ENCODE measurements at regions not wholly inside any gene's neighbourhood (a gene's known extent, or its start where the extent isn't known, plus 50 kb on each side); places are given as distances from the start of the nearest gene placed in this dataset.

DNA sequence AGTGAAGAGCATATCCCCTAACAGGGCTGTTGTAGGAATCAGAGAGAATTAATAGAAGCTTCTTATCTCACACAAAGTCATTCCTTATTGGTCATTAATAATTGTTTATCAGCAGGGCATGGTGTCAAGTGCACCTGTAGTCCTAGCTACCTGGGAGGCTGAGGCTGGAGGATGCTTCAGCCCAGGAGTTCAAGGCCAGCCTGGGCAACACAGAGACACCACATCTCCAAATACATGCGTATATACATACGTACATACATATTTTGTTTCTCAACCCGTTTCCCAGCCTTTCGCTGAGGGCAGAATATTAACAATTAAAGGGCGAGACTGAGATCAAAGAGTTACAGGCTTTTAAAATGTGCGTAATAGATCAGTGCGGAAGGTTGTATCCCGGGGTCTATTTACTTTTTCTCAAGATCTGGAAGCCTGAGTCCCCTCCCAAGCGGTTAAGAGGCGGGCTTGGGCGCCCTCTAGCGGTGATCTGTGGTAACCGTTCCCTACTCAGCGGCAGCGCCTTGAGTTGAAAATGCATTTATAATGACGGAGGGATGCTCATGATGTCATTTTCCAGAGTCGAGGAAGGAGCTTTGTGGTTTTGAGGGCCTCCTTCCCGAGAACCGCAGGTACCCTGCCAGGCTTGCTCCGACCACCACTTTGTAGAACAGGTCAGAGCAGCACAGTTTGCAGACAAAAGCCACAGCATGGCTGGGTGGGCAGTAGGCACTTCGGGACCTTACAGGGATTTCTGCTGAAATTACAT, 169.6 kb upstream of the GPR12 start:
- peak; percentile 83 for DNase-seq

DNA sequence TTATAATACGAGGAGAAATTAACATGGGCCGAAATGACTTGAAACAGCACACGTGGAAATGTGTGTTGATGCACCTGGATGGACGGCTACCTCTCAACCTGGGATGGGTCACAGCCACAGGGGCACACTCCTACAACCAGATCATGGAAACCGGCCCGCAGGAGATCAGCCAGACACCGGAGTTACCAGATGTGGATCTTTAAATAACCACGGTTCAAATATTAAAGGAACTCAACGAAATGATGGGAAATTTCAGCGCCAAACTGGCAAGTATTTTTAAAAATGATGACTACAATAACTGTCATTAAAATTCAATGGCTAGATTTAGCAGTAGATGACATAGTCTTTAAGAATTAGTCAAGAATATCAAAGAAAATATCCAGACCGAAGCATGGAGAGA, 166.9 kb upstream of the GPR12 start:
- DNase-seq, result no peak

DNA sequence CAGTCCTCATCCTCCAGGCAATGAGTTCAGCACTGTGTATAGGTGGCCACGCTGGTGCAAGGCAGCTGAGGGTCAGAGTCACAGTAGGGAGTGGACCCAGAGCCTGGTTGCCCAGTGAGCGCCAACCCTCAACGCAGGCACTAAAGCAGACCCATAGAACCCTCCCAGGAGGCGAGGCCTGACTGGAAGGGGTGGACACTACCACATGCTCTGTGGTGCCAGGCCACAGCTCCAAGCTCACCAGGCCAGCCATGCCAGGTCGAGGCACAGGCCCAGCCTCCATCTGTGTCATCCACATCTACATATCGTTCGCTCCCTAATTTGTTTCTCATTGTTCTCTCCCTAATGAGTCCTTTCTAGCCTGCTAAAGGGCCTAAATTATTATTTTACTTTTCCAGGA, 165.8 kb upstream of the GPR12 start:
- DNase-seq, result no peak

DNA sequence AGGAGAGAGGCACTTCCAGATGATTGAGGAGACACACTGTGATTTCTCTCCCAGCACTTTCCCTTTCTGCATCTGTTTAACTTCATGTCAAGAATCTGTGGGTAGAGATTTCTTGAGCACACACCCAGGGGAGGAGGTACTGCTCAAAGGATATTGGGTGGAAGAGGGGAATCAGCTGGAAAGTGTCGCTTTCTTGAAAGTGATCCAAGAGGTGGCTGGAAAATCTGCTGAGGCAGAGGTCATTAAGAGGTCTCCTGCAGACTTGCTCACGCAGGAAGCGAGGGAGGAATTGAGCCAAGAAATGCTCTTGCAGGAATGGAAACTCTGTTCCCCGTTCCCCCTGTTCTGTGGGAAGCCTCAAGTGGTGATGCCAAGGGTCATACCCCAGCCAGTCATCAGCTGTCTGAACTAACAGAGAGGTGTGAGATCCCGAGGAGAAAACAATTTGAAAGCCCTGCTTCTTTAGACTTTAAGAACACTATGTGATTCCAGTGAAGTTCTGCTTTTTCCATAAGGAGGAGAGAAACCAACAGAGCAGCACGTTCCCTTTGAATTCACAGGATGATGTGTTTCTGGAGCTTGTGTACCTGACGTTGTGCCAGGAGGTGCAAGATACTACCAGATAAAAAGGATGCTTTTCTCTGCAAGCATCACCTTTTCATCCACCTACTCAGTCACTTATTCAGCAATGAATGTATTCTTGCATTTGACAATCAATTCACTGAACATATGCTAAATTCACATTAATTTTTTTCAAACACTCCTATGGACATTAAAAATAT, 163.4 kb upstream of the GPR12 start:
- no peak for DNase-seq

DNA sequence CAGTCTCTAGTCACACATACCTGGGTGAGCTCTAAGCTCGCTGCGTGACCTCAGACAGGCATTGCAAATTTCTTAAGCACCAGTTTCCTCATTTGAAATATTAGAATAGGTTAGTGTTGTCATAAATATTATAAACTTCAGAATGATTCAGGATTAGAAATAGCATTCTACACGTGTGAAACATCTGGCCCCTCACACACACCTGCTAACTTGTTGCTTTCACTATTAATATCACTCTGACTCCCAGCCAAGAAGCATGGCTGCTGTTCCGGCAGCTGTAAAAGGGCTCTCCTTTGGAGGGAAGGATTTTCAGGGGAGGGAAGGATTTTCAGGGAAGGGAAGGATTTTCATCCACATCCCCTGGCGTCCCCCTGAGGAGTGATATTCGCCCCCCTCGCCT, 161.3 kb upstream of the GPR12 start:
- no peak for DNase-seq

DNA sequence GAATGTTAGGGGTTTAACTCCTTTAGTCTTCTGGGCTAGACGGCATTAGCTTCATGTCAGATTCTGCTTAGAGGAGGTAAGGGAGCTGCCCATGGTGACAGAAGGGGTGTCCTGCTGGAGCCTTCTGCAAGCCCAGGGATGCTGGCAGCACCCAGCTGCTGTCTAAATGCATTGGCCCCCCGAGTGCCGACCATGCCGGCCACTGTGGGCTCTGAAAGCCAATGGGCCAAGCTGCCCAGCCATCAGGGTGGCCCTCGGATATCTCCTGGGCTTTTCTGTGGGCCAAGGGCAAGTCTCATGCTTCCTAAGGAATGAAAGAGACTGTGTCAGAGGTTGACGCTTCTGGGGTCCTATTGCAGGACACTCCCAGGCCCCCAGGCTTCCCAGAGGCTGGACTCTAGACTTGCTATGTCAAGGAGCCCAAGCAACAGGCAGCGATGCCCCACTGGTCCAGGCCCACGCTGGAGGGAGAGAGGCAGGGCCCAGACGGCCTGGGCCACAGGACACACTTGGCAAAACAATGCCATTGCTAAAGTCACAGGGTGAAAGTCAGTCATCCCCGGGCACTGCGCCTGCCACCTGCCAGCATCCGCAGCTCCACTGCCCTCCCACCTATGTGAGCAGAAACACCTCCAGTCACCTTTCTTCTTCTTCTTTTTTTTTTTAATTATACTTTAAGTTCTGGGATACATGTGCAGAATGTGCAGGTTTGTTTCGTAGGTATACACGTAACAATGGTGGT, 160.2 kb upstream of the GPR12 start:
- DNase-seq, result no peak

DNA sequence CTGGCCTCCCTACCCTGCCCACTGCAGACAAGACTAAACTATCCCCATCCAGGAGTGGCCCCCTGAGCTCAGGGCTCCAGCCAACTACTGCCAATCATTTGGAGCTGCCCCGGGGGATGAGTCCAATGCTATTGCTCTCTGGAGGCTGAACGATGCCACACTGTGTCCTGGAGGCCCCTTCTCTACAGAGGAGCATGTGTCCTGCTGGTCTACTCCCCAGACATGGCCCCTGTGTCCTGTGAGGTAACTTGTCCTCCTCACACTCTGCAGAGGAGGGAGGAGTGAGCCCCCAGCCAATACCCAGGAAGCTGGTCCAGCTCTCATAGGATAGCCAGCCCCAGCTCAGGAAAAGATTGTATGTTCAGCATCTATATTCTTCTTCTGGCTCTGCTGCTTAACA, 159.1 kb upstream of the GPR12 start:
- DNase-seq, result no peak

DNA sequence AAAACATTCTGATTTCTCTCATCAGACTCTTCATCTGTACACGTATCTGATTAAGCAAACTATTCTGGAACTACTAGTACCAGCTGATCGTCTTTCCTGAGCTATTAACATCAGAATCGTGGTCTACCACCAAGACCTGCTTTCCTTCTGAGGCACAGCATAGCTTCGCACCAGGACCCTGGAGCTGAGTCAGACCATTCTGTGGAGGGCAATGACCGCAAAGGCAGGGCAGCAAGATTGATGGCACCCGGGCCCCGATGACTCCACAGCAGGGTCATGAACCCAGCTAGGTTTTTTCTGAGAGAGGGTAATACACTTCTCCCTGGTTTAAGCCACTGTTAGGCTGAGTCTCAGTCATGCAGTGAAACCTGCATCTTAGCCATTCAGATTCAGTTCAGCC, 158.7 kb upstream of the GPR12 start:
- no peak for DNase-seq

DNA sequence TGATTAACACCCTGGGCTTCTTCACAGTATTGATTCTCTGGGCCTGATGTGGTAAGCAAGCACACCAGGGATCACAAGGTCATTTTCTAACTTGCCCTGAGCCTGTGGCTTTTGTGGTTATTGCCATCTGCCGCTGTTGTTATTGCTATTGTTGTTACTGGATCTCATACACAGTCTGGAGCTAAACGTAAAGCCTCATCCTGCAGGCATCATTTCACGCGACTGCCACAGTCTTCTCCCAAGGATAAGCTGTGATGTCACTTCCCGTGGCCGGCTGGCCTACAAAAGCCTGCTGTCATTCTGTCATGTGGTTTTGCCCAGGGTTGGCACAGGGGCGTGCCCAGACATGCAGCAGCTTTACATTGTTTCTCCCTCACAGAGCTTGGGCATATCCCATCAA, 154.0 kb upstream of the GPR12 start:
- peak; percentile 6 for DNase-seq

DNA sequence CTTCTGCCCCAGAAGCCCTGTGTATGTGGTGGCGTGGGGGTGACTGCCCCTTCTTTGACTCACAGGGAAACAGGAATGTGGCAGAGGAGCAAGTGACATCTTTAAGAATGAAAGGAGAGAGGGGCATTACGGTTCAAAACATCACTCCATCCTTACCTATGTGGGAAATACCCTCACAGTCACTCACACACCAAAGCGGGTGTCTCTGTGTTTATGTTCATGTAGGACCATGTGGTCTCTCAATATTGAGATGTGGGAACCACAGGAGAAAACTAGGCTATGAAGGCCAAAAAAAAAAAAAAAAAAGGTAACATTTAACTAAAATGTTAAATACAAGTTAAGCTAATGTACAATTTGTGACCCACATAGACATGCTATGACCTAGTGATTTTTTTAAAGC, 153.6 kb upstream of the GPR12 start:
- DNase-seq, result no peak

DNA sequence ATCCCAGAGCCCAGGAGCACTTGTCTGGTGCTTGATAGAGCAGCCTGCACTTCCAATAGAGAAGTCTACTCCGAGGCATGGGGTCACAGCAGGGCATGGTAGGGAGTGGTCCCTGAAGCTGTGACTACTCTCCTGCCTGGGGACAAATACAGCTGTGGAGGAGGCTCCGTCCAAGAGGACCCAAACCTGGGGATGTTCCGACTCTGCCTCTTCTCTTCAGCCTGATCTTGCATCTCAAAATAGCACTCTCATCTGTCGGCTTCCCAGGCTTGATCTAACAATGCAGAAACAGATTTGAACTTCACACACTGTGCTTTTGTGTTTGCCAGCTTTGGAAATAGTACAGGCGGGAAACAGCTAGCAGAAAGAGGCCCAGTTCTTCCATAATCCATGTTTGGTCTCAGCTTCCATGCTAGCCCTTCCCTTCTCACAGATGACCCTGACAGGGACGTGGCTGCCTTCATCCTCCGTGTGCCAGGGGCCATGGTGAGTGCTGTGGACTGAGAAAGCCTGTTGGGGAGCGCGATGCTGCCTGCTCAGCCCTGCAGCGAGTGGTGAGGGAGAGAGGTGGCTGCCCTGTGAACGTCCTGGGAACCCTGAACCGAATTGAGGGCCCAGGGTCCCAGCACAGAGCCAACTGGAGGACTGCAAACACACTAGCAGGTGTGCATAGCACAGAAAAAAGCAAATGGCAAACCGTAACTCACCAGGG, 150.3 kb upstream of the GPR12 start:
- no peak for DNase-seq

DNA sequence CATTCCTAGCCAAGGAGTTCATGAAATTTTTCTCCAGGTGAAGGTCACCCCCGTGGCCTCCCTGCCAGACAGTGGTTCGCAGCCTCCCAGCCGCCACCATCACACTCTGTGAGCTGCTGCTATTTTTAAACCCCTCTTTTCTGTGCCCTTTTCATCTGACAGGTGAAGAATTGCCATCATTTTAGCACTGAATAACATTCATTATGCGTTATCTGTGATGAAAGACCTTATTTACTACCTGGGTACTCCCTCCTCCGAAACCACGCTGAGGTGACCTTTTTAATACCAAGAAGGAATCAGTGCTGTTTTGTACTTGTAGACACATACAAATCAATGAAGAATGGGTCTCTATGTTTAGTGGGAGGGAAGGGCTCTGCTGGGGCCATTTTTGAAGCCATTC, 148.9 kb upstream of the GPR12 start:
- DNase-seq, result no peak

DNA sequence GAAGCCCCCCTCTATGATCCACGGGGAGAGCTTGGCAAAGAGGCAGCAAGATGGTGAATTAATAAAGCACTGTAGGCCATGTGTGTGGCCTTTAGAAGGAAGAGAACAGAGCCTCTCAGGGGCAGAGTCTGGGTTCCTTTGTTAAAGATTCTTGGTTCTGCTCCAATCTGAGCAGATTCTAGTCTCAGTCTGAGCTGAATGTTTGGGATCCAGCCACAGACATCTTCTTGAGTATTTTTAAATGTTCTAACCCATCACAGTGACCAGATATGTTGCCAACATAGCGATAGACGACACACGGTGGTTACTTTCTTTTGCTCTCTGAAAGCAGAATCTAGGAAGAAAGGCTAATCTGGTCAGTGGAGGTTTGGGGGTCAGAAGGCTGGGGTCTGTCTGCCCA, 147.5 kb upstream of the GPR12 start:
- no peak for DNase-seq

DNA sequence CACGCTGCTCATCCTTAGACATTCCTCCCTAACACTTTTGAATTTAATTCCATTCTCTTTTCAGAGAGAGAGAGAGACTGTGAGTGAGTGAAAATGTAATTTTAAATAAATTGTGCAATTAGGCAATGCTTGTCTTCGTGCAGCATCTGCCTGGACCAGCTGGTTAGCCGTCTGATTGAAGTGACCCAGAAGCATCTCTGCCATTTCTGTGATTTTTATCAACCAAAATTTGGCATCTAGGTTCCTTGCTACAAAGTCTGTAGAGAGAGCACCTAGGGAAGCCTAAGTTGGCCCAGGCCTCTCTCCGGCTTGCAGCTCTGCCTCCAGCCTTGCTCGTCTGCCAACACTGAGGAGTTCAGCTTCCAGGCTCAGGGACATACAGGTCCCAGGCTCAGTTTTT, 138.6 kb upstream of the GPR12 start:
- no peak for DNase-seq

DNA sequence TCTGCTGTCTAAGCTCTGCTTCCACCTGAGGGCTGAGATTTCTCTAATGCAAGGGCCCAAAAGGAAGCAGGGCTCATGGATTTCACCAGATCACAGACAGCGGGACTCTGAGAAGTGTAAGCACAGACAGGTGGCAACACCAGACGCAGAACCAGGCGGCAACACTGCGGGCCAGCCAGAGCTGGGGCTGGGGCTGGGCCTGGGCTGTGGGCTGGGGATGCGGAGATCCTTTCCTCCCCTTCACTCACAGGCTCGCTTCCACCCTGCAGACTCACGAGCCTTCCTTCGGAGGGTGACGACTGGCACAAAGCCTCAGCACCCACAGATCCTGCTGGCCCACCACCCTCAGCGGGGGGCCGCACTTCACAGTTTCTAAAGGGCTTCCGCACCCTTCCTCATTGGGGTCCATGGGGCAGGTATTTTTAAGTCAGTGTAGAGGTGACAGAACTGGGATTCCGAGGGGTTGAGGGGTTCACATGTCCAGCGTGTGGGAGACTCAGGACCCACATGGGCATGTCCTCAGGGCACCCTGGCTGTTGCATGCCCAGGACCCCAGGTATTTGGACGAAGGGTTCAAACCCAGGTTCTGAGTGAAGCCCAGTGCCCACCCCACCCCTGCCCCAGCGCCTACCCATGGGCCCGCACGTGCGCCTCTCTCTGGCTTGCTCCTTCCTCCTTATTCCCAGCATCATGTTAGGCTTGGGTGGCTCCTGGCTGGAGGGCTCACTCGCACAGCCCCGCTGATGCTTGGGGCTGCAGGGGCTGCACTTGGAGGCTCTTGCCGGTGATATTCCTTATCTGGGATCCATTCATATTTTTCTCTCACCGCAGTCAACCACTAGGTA, 137.3 kb upstream of the GPR12 start:
- no peak for DNase-seq

DNA sequence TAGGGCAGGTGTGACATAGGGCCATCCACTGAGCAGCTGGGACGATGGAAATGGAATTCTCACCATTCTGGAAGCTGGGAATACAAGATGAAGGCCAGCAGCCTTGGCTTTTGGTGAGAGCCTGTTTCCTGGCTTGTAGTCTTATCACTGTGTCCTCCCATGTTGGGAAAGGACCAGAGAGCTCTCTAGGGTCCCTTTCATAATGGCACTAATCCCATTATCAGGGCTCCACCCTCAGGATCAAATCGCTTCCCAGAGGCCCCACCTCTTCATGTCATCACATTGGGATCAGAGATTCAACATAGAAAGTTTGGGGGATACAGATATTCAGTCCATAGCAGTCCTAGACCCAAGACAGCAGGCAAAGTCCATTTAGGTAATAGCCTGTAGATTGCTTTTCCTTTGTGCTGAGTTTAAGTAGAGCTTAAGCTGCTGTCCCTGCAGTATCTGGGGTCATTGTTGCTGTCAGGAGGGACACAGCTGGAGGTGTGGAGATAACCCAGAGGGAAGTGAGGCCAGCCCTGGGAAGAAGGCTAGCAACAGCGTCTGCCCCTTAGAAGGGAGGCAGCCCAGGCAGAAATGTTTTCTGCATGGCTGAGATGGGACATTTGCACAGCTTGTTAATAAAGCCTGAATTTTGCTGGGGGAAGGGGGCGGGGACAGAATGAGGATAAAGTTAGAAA, 136.5 kb upstream of the GPR12 start:
- DNase-seq, result no peak

DNA sequence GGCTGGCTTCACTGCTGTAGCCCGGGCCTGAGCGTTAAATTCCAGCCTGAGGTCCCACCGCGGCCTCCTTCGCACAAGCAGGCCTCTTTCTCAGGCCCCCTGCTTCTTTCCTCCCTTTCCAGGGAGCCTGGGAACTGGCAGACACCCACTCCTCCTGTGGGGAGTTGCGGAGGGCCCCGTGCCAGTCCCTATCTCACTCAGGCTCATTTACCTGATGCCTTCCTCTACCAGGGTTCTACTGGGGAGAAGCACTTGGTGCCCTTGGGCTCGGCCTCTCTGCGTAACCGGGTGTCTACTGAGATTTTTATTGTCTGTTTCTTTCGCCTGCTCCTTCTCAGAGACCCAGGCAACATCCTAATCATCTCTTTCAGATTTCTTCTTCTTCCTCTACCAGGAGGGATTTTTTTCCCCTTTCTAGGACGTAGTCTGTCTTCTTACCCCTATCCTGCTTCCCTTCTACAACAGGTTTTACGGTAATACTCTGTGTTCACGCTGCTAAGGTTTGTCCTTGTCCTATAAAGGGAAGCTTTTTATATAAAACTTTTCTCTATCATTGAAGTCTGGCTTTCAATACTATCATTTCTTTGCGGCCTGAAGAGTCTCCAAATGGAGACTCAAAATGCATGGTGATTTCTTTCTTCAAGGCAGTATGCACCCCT, 135.4 kb upstream of the GPR12 start:
- DNase-seq, result no peak

DNA sequence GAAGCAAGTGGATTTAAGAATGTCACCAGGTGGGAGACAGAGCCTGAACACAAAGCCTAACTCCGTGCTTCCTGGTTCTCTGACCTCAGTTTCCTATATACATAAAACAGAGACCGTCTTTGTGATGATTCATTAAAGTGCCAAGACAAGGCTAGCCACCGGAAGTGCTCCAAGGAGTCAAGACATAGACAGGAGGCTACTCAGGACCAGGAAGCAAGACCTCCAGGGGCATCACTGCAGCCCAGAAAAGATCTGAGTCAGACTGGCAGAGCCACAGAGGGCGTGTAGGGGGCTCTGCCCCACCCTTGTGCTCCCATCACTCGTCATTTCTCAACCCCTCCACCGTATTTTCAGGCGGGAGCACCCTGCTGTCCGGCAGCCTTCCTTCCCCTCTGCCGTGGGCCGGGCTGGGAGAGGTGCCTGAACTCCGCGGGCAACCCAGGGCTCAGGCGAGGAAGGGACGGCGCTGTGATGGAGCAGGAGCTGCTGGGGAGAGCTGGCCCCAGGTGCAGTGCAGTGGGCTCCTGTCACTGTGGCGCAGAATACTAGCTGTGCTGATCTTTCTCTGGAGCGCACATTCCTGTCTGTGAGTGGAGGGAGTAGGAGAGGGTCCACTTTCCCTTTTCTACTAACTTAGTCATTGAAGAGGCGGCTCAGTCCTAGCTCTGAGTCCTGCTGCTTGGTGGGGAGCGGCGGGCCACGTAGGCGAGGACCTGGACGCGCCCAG, 134.7 kb upstream of the GPR12 start:
- no peak for DNase-seq

DNA sequence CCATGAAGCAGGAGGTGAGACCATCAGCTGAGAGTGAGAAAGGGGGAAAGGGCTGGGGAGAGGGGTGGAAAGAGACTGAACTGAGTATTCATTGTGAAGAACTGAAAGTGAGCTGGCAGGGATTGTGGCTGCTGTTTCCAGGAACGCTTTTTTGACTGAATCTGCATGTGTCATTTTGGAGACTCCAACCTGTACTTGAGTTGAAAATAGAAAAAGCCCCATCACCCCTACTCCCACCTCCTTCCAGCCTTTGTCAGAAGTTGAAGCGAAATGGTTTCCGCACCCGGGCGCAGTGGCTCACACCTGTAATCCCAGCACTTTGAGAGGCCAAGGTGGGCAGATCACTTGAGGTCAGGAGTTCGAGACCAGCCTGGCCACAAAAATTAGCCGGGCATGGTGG, 128.0 kb upstream of the GPR12 start:
- DNase-seq, result no peak

DNA sequence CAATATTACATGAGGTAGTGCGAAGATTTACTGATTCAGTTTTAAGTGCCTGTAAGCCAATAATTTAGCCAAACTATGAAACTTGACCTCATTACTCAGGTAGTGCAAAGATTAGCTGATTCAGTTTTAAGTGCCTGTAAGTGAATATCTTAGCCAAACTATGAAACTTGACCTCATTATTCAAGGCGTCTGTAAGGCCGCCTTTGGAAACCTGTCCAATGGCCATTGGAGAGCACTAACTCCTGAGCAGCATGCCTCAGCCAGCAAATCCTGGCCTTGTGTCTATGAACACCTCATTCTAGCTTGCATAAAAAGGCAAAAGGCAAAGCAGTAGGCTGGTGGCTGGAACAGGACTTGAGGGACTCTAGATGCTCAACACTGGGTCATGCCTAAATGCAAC, 127.0 kb upstream of the GPR12 start:
- DNase-seq, result no peak

Data from activated CD4-positive, alpha-beta T cell treated with anti-CD3 and anti-CD28 coated beads for 48 hours (primary cell).